Type B pancreatic cell (in vitro differentiated cells): ENCODE measurements at regions not wholly inside any gene's neighbourhood (a gene's known extent, or its start where the extent isn't known, plus 50 kb on each side); places are given as distances from the start of the nearest gene placed in this dataset.
"Not testable (repeated sequence)": the region's sequence is repeated elsewhere in the genome, so short reads cannot be mapped to it uniquely, and the experiment has no call there.

Experiments
- DNase-seq: peaks from one replicate; pipeline ENCODE4 v3.0.0; 2021; ENCODE audit warnings: mixed read lengths; ENCODE audit not compliant: unreplicated experiment; ENCODE audit errors: extremely low spot score
- H3K27ac Mint-ChIP-seq: 2 replicates; pipeline ENCODE4 v1.8.0; 2021; ENCODE audit warnings: mild to moderate bottlenecking, mixed read lengths
- H3K27me3 Mint-ChIP-seq: 2 replicates; pipeline ENCODE4 v1.8.0; 2021; ENCODE audit warnings: mixed read lengths
- H3K36me3 Mint-ChIP-seq: 2 replicates; pipeline ENCODE4 v1.8.0; 2021; ENCODE audit warnings: mixed read lengths
- H3K4me1 Mint-ChIP-seq: one replicate; pipeline ENCODE4 v1.8.0; 2021; ENCODE audit warnings: mixed read lengths; ENCODE audit not compliant: unreplicated experiment
- H3K4me3 Mint-ChIP-seq: 2 replicates; pipeline ENCODE4 v1.8.0; 2021; ENCODE audit warnings: mild to moderate bottlenecking, mixed read lengths
- H3K9me3 Mint-ChIP-seq: 2 replicates; pipeline ENCODE4 v1.8.0; 2021; ENCODE audit warnings: mixed read lengths
- TF ChIP-seq, protein P1 (sequence below): fragments of 200-600 bp; sonication (generic); conservative IDR thresholded peaks from 2 replicates; pipeline ENCODE4 v1.5.0; 2021; ENCODE audit warnings: antibody characterized with exemption, mild to moderate bottlenecking

DNA sequence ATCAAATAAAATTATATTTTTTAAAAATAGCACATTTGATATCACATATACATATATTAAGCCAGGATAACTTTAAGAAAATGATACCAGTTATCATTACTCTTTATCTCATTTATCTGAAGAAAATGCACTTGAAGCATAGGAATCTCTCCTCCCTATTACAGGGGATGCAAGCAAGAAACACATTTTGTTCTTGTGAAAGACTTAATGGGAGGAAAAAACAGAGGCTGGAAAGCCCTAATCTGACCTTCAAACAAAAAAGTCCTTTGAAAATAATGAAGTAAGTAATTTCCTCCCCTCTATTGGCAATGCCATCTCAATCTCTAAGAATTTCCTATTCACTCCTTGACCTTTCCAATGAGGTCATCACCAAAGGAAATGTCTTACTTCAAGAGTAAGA is 1012.6 kb upstream of the ADAMTS5 start:
- H3K4me3 Mint-ChIP-seq, H3K27me3 Mint-ChIP-seq, DNase-seq, H3K27ac Mint-ChIP-seq, H3K9me3 Mint-ChIP-seq, H3K4me1 Mint-ChIP-seq, H3K36me3 Mint-ChIP-seq: not testable (repeated sequence)

DNA sequence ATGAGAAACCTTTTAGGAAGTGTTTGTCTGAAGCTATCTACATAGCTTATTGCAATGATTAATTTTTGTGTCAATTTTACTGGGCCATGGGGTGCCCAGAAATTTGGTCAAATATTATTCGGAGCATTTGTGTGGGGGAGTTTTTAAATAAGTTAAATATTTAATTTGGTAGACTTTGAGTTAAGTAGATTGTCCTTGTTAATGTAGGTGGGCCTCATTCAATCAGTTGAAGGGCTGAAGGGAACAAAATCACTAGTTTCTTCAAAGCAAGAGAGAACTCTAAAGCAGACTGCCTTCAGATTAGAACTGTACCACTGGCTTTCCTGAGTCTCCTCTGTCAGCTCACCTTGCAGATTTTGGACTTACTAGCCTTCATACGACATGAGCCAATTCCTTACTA is 1008.6 kb upstream of the ADAMTS5 start:
- Mint-ChIP-seq H3K4me1 (no peaks in the 10 kb centered on the region), H3K27me3 (no peaks in the 10 kb centered on the region), H3K36me3 (no peaks in the 10 kb centered on the region), H3K9me3 (no peaks in the 10 kb centered on the region), H3K27ac (no peak overlapping the region), H3K4me3 (no peak overlapping the region)
- TF ChIP-seq, protein P1, sequence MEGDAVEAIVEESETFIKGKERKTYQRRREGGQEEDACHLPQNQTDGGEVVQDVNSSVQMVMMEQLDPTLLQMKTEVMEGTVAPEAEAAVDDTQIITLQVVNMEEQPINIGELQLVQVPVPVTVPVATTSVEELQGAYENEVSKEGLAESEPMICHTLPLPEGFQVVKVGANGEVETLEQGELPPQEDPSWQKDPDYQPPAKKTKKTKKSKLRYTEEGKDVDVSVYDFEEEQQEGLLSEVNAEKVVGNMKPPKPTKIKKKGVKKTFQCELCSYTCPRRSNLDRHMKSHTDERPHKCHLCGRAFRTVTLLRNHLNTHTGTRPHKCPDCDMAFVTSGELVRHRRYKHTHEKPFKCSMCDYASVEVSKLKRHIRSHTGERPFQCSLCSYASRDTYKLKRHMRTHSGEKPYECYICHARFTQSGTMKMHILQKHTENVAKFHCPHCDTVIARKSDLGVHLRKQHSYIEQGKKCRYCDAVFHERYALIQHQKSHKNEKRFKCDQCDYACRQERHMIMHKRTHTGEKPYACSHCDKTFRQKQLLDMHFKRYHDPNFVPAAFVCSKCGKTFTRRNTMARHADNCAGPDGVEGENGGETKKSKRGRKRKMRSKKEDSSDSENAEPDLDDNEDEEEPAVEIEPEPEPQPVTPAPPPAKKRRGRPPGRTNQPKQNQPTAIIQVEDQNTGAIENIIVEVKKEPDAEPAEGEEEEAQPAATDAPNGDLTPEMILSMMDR, result no peak
- no peak for DNase-seq

DNA sequence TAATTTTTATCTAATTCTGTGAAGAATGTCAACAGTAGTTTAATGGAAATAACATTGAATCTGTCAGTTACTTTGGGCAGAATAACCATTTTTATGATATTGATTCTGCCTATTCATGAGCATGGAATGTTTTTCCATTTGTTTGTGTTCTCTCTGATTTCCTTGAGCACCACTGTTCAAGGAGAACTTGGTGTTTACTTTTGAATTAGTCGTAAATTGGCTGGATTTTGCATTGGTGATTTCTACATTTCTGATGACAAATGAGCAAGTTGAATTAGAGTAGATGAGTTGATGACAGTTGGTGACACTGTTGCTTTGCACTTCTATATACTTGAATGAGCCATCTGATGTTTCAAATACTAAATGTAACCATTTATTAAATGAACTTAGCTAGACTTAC is 1007.3 kb upstream of the ADAMTS5 start:
- not testable (repeated sequence) for H3K4me3 Mint-ChIP-seq, H3K9me3 Mint-ChIP-seq, H3K36me3 Mint-ChIP-seq, H3K27me3 Mint-ChIP-seq, H3K4me1 Mint-ChIP-seq, DNase-seq, H3K27ac Mint-ChIP-seq

DNA sequence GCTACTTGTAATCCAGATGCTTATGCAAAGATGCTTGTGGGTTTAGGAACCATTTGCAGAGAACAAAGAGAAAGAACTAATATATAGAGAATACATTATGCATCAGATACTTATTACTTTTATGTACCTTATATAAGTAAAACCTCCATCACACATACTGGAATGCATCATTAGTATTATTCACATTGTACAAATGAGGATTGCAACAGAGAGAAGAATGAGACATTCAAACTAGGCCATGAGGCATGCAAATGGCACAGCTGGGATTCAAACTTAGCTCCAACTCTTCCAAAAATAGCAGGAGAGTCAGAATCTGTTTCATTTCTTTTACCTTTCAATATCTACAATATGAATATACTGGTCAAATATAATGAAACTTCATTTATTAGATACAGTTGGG is 1001.4 kb upstream of the ADAMTS5 start:
- H3K27ac Mint-ChIP-seq, H3K4me1 Mint-ChIP-seq, H3K36me3 Mint-ChIP-seq, H3K27me3 Mint-ChIP-seq, DNase-seq, H3K4me3 Mint-ChIP-seq, H3K9me3 Mint-ChIP-seq: not testable (repeated sequence)

DNA sequence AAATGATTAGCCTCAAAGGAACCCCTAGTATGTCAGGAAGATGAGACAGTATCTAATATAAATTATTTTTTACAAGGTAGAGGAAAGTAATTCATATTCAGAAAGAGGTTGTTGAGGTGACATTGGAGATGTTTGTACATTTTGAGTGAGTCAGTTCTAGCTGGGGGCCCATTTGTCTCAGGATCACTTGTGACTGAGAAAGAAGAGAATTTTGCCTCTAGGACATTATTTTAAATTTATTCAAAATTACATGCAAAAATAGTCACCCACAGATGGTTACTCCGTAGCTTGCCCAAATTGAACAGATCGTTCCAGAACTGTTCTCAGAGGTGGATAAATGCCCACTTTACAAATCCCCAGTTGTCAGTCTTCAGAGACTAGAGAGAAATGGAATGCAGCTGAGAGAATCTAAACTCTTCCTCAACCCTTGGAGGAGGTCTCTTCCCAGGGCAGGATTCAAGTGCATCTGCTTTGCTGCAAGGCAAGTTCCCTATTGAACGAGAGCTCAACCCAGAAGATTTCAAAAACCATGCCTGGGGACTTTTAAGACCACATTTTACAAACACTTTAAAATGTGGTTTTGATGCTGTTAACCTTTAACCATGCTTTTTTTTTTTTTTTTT is 987.8 kb upstream of the ADAMTS5 start:
- DNase-seq, result no peak
- H3K27ac Mint-ChIP-seq, result no peak overlapping the region
- no peak overlapping the region for H3K4me3 Mint-ChIP-seq

DNA sequence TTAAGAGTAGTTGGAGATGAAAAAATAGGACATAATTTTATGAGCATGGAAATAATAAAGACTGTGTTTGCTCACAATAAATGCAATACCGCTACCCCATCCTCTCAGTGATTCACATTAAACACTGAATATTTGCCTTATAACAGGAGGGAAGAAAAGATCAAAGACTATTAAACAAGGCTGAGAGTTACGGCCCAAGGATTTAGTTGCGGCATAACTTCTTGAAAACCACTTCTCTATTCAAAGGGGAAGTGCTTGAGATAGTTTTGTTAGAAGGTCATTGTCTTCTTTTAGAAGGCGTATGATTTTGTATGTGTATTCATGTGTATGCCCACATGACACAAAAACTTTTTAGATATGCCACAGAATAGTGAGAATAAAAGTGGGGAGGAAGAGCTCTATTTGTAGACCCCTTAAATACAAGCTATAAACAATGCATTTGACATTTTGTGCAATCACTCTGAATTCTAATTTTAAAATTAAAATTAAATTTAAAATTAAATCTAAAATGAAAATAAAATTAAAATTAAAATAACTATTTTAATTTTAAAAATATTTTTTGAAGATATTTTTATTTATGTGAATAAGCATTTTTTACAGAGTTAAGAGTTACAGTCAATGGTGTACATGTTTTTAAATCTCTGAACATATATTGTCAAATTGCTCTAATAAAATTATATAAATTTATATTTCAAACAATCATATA is 986.6 kb upstream of the ADAMTS5 start:
- no peak for DNase-seq
- Mint-ChIP-seq H3K36me3 (no peaks in the 10 kb centered on the region), H3K4me1 (no peaks in the 10 kb centered on the region), H3K27me3 (no peaks in the 10 kb centered on the region), H3K4me3 (no peak overlapping the region), H3K27ac (no peak overlapping the region), H3K9me3 (no peaks in the 10 kb centered on the region)
- TF ChIP-seq, protein P1, result no peak

More for the DNA sequence above, 987.8 kb upstream of the ADAMTS5 start:
- H3K4me1 Mint-ChIP-seq, result no peaks in the 10 kb centered on the region
- TF ChIP-seq, protein P1, result no peak
- H3K36me3 Mint-ChIP-seq, result no peaks in the 10 kb centered on the region
- no peaks in the 10 kb centered on the region for H3K9me3 Mint-ChIP-seq
- no peaks in the 10 kb centered on the region for H3K27me3 Mint-ChIP-seq

DNA sequence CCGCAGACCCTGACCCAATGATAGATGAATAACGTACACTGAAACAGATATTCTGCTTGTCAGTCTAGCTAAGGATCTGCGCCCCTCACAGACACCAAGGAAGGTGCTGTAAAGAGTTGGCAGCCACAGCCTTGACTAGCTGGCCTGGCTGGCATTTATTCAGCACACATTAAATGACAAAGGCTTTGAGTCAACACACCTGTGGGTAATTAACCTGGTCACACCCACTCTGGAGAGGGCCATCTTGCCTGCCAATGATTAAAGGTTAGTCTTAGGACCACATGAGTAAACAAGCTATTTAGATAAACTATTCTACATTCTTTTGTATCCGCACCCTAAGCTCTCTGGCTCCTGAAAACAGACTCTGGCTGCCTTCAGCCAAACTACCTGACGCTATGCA is 982.2 kb upstream of the ADAMTS5 start:
- H3K9me3 Mint-ChIP-seq, DNase-seq, H3K4me3 Mint-ChIP-seq, H3K36me3 Mint-ChIP-seq, H3K4me1 Mint-ChIP-seq, H3K27me3 Mint-ChIP-seq, H3K27ac Mint-ChIP-seq: not testable (repeated sequence)

DNA sequence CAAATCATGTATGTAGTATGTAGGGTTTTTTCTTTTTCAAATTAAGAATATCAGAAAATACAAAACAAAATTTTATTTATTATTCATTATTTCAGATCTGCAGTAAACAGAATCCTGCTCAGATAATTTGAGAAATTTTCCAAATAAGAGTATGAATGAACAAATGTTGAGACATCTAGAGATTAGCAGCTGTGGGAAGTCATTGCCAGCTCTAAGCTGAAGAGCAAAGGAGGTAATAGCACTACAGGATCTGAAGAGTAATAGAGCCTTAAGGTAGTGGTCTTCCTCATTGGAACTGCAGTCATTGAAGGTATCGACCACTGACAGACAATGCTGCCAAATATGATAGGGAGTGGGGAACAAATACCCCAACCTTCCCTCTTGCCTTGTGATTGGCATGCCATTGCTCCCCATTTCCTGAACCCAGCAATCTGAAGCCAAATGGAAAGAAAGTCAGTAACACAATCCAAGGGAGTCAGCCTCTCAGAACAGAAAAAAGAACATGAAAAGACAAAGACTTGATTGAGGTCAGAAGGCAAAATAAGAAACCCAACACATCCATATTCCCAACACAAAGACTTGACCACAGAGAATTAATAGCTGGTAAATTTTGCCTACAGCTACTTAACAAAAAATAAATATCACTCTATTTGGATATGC is 963.4 kb upstream of the ADAMTS5 start:
- H3K4me3 Mint-ChIP-seq, DNase-seq, H3K27ac Mint-ChIP-seq: not testable (repeated sequence)

DNA sequence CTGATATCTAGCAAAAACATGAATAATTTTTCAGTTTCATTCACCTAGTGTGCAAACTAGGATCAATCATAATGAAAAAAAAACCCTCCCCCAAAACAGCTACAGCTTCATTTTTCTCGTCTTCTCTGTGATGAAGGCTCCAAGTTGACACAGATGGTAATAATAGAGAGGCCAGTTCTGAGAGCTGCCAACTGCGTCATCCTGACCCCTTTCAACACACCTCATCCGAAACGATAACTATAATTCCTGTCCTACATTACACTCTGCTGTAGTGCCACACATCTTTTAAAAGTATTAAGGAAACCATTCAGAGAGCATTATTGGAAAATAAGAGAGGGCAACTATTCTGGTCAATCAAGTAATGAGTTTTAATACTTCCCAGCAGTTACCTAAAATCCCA is 962.3 kb upstream of the ADAMTS5 start:
- DNase-seq, H3K27ac Mint-ChIP-seq, H3K4me1 Mint-ChIP-seq, H3K27me3 Mint-ChIP-seq, H3K36me3 Mint-ChIP-seq, H3K4me3 Mint-ChIP-seq, H3K9me3 Mint-ChIP-seq: not testable (repeated sequence)

More for the DNA sequence above, 963.4 kb upstream of the ADAMTS5 start:
- not testable (repeated sequence) for H3K4me1 Mint-ChIP-seq, H3K27me3 Mint-ChIP-seq, H3K9me3 Mint-ChIP-seq, H3K36me3 Mint-ChIP-seq

DNA sequence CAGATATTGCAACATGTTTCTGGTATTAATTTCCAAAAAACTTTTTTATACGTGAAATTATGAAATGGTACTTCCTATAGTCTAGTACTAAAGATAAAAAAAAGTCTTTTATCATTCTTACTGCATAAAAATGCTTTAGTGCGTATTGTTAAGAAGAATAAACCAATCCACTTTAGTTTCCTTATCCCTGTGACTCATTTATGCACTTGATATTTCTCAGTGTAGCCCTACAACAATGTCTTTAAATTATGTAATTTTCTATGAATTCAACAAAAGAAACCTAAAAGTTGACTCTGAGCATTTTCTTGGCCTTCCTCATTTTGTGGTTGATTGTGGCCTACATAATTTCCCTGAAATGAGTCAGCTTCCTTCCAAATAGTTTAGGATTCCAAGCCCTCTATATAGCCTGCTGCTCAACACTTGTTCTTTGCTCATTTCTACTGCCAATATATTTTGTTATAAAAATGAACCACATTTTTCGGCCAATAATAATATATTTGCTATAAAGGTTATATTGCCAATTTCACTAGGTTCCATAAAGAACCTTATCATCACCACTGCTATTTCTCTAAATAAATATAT is 961.7 kb upstream of the ADAMTS5 start:
- H3K4me1 Mint-ChIP-seq, H3K27me3 Mint-ChIP-seq, H3K9me3 Mint-ChIP-seq, H3K27ac Mint-ChIP-seq, H3K36me3 Mint-ChIP-seq, H3K4me3 Mint-ChIP-seq, DNase-seq: not testable (repeated sequence)

DNA sequence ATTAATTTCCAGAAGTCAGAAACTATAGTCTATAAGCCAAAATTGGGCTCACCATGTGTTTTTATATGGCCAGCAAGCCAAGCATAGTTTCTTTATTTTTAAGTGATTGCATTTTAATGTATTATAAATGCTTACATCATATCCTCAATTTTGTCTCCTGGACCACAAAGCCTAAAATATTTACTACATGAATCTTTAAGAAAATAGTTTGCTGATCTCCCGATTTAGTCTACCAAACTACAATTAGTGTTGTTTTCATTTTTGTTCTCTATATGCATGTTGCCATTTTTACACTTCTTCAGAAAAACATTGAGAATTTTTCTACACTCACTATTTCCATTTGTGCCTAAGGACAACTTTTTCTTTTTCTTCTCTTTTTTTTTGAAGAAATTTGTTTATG is 954.5 kb upstream of the ADAMTS5 start:
- H3K36me3 Mint-ChIP-seq, H3K27ac Mint-ChIP-seq, DNase-seq, H3K27me3 Mint-ChIP-seq, H3K4me1 Mint-ChIP-seq, H3K4me3 Mint-ChIP-seq, H3K9me3 Mint-ChIP-seq: not testable (repeated sequence)
